Stomach (tissue), 8 donors: ENCODE measurements at regions not wholly inside any gene's neighbourhood (a gene's known extent, or its start where the extent isn't known, plus 50 kb on each side); places are given as distances from the start of the nearest gene placed in this dataset.
A peak's percentile ranks its signal among the peaks of the same experiment; 100 is the strongest.

Experiments
- DNase-seq, 2 donors: peaks; one replicate each; pipeline versions ENCODE4 v3.0.0 to v3.0.0-alpha.2; 2013 to 2019
- H3K27ac ChIP-seq, 5 donors: fragments of 200-600 bp in 4 of 5; sonication (generic) in 4 of 5; one replicate each; pipeline ENCODE4 v1.5.1; 2013 to 2019; ENCODE audit warnings: mild to moderate bottlenecking in 1 of 5, moderate library complexity in 1 of 5
- H3K27me3 ChIP-seq, 3 donors: fragments of 200-600 bp; sonication (generic); one replicate each; pipeline ENCODE4 v1.5.1; 2017 to 2019; ENCODE audit warnings: mixed run types in 1 of 3
- H3K36me3 ChIP-seq, 4 donors: fragments of 200-600 bp; sonication (generic); 1 replicate in 3 of 4; 2 replicates in 1 of 4; pipeline ENCODE4 v1.5.1; 2016 to 2019
- H3K4me1 ChIP-seq, 4 donors: fragments of 200-600 bp; sonication (generic); one replicate each; pipeline ENCODE4 v1.5.1; 2016 to 2019
- H3K4me3 ChIP-seq, 4 donors: fragments of 200-600 bp; sonication (generic) in 3 of 4; one replicate each; pipeline ENCODE4 v1.5.1; 2016 to 2019; ENCODE audit warnings: mild to moderate bottlenecking in 1 of 4
- H3K9me3 ChIP-seq, 4 donors: fragments of 200-600 bp; sonication (generic); one replicate each; pipeline ENCODE4 v1.5.1; 2016 to 2019
- CTCF ChIP-seq, 7 experiments: fragments of 450-650 bp in 4 of 7; fragments of 200-600 bp in 3 of 7; sonication (generic) in 3 of 7; IDR thresholded peaks; one replicate each; pipeline ENCODE4 v1.5.1; 2016 to 2019; ENCODE audit warnings: antibody characterized with exemption in 7 of 7, control low read depth in 2 of 7, mild to moderate bottlenecking in 1 of 7
- EP300 ChIP-seq: sonication (generic); formaldehyde crosslinking; IDR thresholded peaks from one replicate; pipeline ENCODE4 v1.6.1; 2017; ENCODE audit warnings: antibody characterized with exemption
- POLR2A ChIP-seq, 4 donors: fragments of 450-650 bp; IDR thresholded peaks; one replicate each; pipeline ENCODE4 v1.6.1; 2016; ENCODE audit warnings: antibody characterized with exemption in 4 of 4, control low read depth in 2 of 4, mild to moderate bottlenecking in 1 of 4, moderate library complexity in 1 of 4
- POLR2AphosphoS5 ChIP-seq, 3 donors: sonication (generic); formaldehyde crosslinking; IDR thresholded peaks; one replicate each; pipeline ENCODE4 v1.6.1; 2016; ENCODE audit warnings: antibody characterized with exemption in 3 of 3
- WGBS, 5 donors: extraction: QIAGEN DNeasy Blood & Tissue Kit in 3 of 5; methylation state at CpG; one replicate each; pipeline versions ENCODE4 v1.1.5 to v1.1.7; 2013 to 2018; 5-methylcytosine and 5-hydroxymethylcytosine counted together
- intact Hi-C: fragments of 100-400 bp; cut with DNase I; formaldehyde crosslinking; loops from one replicate; pipeline ENCODE4 v1.15.1; 2023; ENCODE audit warnings: low total_unique reads
- donor health status: healthy with polysubstance abuse.
- donor health status: Bipolar disorder and iron deficiency.
- donor health status: healthy.

DNA sequence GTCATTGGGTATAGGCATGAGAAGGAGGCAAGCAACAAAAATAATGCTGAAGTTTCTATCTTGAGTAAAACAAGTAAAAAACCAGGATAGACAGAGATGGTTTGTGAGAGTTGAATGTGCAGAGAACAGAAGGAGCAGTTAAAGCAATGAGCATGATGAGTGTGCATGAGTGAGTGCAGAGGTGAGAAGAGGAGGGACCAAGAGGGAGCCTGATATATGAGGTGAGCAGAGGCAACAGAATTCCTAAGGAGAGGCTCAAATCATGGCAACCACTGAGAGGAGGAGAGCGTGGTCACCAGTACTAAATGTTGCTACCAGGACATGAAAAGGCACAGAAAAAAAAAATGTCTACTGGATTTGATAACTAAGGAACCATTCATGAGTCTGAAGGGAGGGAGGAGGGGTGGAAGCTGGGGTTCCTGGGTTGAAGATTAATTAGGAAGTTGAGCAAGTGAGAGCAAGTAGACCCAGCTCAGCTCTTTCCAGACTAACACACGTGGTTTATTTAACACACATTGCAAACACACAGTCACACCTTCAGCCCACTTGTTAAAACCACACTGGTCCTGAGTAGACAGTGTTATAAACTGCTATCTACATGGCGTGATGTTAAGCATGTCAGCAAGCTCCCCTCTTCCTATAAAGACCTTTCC is 69.0 kb upstream of the IQCM start:
- Histone ChIP-seq H3K9me3 (no peaks in the 10 kb centered on the region), H3K27ac (no peak overlapping the region), H3K36me3 (no peaks in the 10 kb centered on the region), H3K4me3 (no peak overlapping the region), H3K27me3 (no peaks in the 10 kb centered on the region), H3K4me1 (no peaks in the 10 kb centered on the region)
- TF ChIP-seq POLR2AphosphoS5 (IDR thresholded peaks at IDR 0.05) (no peak), EP300 (no peak), CTCF (IDR thresholded peaks at IDR 0.05) (no peak), POLR2A (IDR thresholded peaks at IDR 0.05) (no peak)
- peak in 1 of 2 donors; percentile 31 for DNase-seq
- intact Hi-C loops = no loop called here
- 26 to 67% (median 40%) methylated on average over 3 of the region's 3 CpGs for WGBS, 5 donors

- Histone ChIP-seq H3K27ac (no peak overlapping the region), H3K9me3 (no peaks in the 10 kb centered on the region), H3K4me3 (no peak overlapping the region), H3K4me1 (no peaks in the 10 kb centered on the region), H3K36me3 (no peaks in the 10 kb centered on the region), H3K27me3 (no peaks in the 10 kb centered on the region)
- DNase-seq = no peak
- intact Hi-C loops = no loop called here
- no peak for TF ChIP-seq POLR2A (IDR thresholded peaks at IDR 0.05)
- no peak for TF ChIP-seq POLR2AphosphoS5 (IDR thresholded peaks at IDR 0.05)
- TF ChIP-seq EP300 = no peak
These were observed 70.3 kb upstream of the IQCM start for GRCh38 chr4:149885896-149886295.

- DNase-seq = no peak
- Histone ChIP-seq H3K4me3 (no peak overlapping the region), H3K27me3 (no peaks in the 10 kb centered on the region), H3K4me1 (no peaks in the 10 kb centered on the region), H3K36me3 (no peaks in the 10 kb centered on the region), H3K9me3 (no peaks in the 10 kb centered on the region), H3K27ac (no peak overlapping the region)
- 71 to 77% (median 74%) methylated on average over 3 of the region's 3 CpGs for WGBS, 5 donors
- TF ChIP-seq CTCF (IDR thresholded peaks at IDR 0.05) = no peak
- no peak for TF ChIP-seq POLR2A (IDR thresholded peaks at IDR 0.05)
- TF ChIP-seq EP300 = no peak
- no peak for TF ChIP-seq POLR2AphosphoS5 (IDR thresholded peaks at IDR 0.05)
- intact Hi-C loops = no loop called here
These were observed 71.3 kb upstream of the IQCM start for GRCh38 chr4:149886786-149887490.

DNA sequence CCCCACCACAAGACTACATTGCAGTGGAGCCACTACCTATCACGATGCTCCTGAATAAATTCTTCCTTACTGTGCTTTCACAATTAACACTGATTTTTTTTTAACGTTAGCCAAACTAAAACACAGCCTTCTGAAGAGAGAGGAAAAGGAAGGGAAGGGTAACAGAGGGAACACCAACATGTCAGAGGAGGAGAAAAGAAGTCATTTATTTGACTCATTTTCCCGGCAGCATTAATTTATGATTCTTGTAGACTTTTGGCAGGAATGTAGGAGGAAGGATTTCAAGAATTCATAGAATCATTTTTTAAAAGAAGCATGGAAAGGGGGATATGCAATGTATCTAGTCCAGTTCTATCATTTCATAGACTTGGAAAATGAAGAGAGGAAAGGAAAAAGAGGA is 74.3 kb upstream of the IQCM start:
- Histone ChIP-seq H3K36me3 (no peaks in the 10 kb centered on the region), H3K9me3 (no peaks in the 10 kb centered on the region), H3K27ac (no peak overlapping the region), H3K4me3 (no peak overlapping the region), H3K4me1 (no peaks in the 10 kb centered on the region), H3K27me3 (no peaks in the 10 kb centered on the region)
- intact Hi-C loops = no loop called here
- DNase-seq = peak in 1 of 2 donors; percentile 22
- no peak for TF ChIP-seq EP300
- no peak for TF ChIP-seq POLR2A (IDR thresholded peaks at IDR 0.05)
- no peak for TF ChIP-seq CTCF (IDR thresholded peaks at IDR 0.05)
- TF ChIP-seq POLR2AphosphoS5 (IDR thresholded peaks at IDR 0.05) = no peak
- 69 to 86% (median 82%) methylated on average over 3 of the region's 3 CpGs for WGBS, 5 donors

- no peak for DNase-seq
- H3K4me1 ChIP-seq = no peaks in the 10 kb centered on the region
- 28 to 58% (median 44%) methylated on average over 1 of the region's 1 CpG for WGBS, 5 donors
- H3K36me3 ChIP-seq = no peaks in the 10 kb centered on the region
- H3K27ac ChIP-seq = no peak overlapping the region
- H3K4me3 ChIP-seq = no peak overlapping the region
- intact Hi-C loops = no loop called here
- H3K9me3 ChIP-seq = no peaks in the 10 kb centered on the region
- no peak for TF ChIP-seq EP300
- TF ChIP-seq POLR2AphosphoS5 (IDR thresholded peaks at IDR 0.05) = no peak
- no peak for TF ChIP-seq CTCF (IDR thresholded peaks at IDR 0.05)
- no peak for TF ChIP-seq POLR2A (IDR thresholded peaks at IDR 0.05)
- no peaks in the 10 kb centered on the region for H3K27me3 ChIP-seq
These were observed 74.9 kb upstream of the IQCM start for GRCh38 chr4:149890531-149890930.
